ENCODE measurements at regions not wholly inside any gene's neighbourhood (a gene's known extent, or its start where the extent isn't known, plus 50 kb on each side); places are given as distances from the start of the nearest gene placed in this dataset.

DNA sequence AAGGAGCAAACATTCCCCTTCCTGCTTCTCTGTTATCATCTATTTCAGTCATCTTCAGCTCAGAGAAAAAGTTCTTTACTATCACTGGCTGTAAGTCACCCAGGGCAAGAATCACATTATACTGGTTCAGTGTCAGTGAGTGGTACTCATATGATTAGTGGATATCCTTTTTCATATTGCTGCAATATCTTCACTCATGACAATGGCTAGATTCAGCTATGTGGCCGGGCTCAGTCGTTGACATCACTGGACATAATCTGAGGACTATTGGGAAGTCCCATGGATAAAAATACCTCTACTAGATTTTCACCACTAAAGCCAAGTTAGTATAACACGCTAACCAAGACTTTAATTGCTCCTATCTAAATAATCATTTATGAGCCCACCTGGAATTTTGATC is 91.3 kb upstream of the UBE2E2 start:
- TF ChIP-seq, protein P1, sequence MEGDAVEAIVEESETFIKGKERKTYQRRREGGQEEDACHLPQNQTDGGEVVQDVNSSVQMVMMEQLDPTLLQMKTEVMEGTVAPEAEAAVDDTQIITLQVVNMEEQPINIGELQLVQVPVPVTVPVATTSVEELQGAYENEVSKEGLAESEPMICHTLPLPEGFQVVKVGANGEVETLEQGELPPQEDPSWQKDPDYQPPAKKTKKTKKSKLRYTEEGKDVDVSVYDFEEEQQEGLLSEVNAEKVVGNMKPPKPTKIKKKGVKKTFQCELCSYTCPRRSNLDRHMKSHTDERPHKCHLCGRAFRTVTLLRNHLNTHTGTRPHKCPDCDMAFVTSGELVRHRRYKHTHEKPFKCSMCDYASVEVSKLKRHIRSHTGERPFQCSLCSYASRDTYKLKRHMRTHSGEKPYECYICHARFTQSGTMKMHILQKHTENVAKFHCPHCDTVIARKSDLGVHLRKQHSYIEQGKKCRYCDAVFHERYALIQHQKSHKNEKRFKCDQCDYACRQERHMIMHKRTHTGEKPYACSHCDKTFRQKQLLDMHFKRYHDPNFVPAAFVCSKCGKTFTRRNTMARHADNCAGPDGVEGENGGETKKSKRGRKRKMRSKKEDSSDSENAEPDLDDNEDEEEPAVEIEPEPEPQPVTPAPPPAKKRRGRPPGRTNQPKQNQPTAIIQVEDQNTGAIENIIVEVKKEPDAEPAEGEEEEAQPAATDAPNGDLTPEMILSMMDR (conservative IDR thresholded peaks at IDR 0.05; ENCODE audit: low read depth, low read length) = no peak
- TF ChIP-seq EZH2 (IDR thresholded peaks at IDR 0.05; ENCODE audit: borderline replicate concordance, low read depth, low read length, poor library complexity, severe bottlenecking) = no peak
